KMS-11 (cell line): ENCODE measurements at regions not wholly inside any gene's neighbourhood (a gene's known extent, or its start where the extent isn't known, plus 50 kb on each side); places are given as distances from the start of the nearest gene placed in this dataset.

Source experiments
- H2AFZ ChIP-seq: fragments of 200-600 bp; sonication (generic); 2 replicates; pipeline ENCODE4 v1.6.1; 2016; ENCODE audit warnings: antibody characterized with exemption, mixed run types, low read depth
- H3K27ac ChIP-seq: fragments of 200-600 bp; sonication (generic); 2 replicates; pipeline ENCODE4 v1.6.1; 2016; ENCODE audit warnings: mild to moderate bottlenecking, mixed run types
- H3K27me3 ChIP-seq: fragments of 200-600 bp; sonication (generic); 2 replicates; pipeline ENCODE4 v1.6.1; 2017; ENCODE audit warnings: mild to moderate bottlenecking, low read depth, mixed run types, moderate library complexity; ENCODE audit not compliant: insufficient read depth
- H3K36me3 ChIP-seq: fragments of 200-600 bp; sonication (generic); 2 replicates; pipeline ENCODE4 v1.6.1; 2017; ENCODE audit warnings: mild to moderate bottlenecking, mixed run types; ENCODE audit not compliant: insufficient read depth
- H3K4me1 ChIP-seq: fragments of 200-600 bp; sonication (generic); 2 replicates; pipeline ENCODE4 v1.6.1; 2016; ENCODE audit warnings: mild to moderate bottlenecking, low read depth, mixed run types; ENCODE audit not compliant: poor library complexity, severe bottlenecking
- H3K4me2 ChIP-seq: fragments of 200-600 bp; sonication (generic); 2 replicates; pipeline ENCODE4 v1.7.0; 2016; ENCODE audit warnings: mild to moderate bottlenecking, mixed run types
- H3K4me3 ChIP-seq: fragments of 200-600 bp; sonication (generic); IDR thresholded peaks from 2 replicates; pipeline ENCODE4 v1.6.1; 2017; ENCODE audit warnings: low read depth, low read length, mixed read lengths; ENCODE audit not compliant: insufficient read depth
- H3K79me2 ChIP-seq: fragments of 200-600 bp; sonication (generic); 2 replicates; pipeline ENCODE4 v1.6.1; 2016; ENCODE audit warnings: low read depth, mixed run types; ENCODE audit not compliant: insufficient read depth
- H3K9ac ChIP-seq: fragments of 200-600 bp; sonication (generic); 2 replicates; pipeline ENCODE4 v1.6.1; 2016; ENCODE audit warnings: mild to moderate bottlenecking, mixed run types
- H4K20me1 ChIP-seq: fragments of 200-600 bp; sonication (generic); 2 replicates; pipeline ENCODE4 v1.6.1; 2016; ENCODE audit warnings: mild to moderate bottlenecking, mixed run types; ENCODE audit not compliant: insufficient read depth
- TF ChIP-seq, protein P1 (sequence below): fragments of 200-600 bp; sonication (generic); conservative IDR thresholded peaks from 2 replicates; pipeline ENCODE4 v1.6.1; 2017; ENCODE audit warnings: low read depth, mild to moderate bottlenecking, antibody characterized with exemption, low read length, moderate library complexity, mixed read lengths

DNA sequence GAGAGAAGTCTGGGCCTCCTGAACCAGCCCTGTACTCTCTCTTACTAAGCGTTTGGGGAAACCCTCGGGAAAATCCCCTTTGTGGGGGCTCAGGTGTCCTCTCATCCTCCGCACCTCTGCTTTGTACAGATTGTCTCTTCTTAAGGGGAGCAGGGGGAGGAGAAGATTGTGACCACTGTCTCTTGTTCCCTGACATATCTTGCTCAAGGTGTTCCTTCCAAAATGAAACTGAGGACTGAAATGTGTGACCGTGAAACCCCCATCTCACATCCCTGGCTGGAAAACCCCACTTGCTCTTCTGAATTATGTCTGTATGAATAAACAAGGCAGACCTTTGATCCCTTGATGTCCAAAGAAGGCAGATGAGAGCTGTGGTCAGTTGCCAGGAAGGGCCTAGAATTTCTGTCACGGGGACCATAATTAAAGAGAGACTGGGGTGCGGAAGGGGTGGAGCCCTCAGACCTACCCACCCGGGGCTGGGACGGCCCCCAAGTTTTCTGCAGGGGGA lies 369.8 kb downstream of the AACS start:
- Histone ChIP-seq H3K4me2 (no peak overlapping the region), H3K4me1 (no peaks in the 10 kb centered on the region), H3K9ac (no peak overlapping the region)

DNA sequence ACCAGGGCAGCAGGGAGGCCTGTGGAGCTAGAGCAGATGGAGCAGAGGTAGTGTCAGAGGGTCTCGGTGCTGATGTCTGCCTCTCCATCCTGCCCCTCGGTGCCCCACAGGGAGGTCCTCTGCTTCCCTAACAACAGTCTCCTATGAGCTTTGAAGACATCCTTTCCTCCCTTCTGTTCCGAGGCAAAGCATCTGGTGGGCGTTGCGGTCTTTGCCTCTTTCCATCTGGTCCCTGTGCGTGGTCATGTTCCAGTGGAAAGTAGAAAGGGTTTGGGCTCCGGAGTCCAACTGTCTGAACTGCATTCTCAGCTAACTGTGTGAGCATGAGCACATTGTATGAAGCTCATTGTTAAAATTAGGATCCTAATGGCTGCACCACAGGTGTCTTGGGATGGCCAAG lies 370.6 kb downstream of the AACS start:
- Histone ChIP-seq H3K4me3 (no peak overlapping the region), H3K4me2 (no peak overlapping the region), H3K79me2 (no peaks in the 10 kb centered on the region), H3K27ac (no peak overlapping the region), H3K9ac (no peak overlapping the region), H3K36me3 (no peaks in the 10 kb centered on the region), H4K20me1 (no peaks in the 10 kb centered on the region), H2AFZ (no peak overlapping the region), H3K4me1 (no peaks in the 10 kb centered on the region), H3K27me3 (no peaks in the 10 kb centered on the region)
- TF ChIP-seq, protein P1, sequence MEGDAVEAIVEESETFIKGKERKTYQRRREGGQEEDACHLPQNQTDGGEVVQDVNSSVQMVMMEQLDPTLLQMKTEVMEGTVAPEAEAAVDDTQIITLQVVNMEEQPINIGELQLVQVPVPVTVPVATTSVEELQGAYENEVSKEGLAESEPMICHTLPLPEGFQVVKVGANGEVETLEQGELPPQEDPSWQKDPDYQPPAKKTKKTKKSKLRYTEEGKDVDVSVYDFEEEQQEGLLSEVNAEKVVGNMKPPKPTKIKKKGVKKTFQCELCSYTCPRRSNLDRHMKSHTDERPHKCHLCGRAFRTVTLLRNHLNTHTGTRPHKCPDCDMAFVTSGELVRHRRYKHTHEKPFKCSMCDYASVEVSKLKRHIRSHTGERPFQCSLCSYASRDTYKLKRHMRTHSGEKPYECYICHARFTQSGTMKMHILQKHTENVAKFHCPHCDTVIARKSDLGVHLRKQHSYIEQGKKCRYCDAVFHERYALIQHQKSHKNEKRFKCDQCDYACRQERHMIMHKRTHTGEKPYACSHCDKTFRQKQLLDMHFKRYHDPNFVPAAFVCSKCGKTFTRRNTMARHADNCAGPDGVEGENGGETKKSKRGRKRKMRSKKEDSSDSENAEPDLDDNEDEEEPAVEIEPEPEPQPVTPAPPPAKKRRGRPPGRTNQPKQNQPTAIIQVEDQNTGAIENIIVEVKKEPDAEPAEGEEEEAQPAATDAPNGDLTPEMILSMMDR = no peak

More for the DNA sequence above, 369.8 kb downstream of the AACS start:
- no peaks in the 10 kb centered on the region for H3K27me3 ChIP-seq
- no peak overlapping the region for H3K4me3 ChIP-seq
- TF ChIP-seq, protein P1 = no peak
- no peak overlapping the region for H3K27ac ChIP-seq
- no peaks in the 10 kb centered on the region for H3K36me3 ChIP-seq
- no peaks in the 10 kb centered on the region for H3K79me2 ChIP-seq
- no peak overlapping the region for H2AFZ ChIP-seq
- no peaks in the 10 kb centered on the region for H4K20me1 ChIP-seq

DNA sequence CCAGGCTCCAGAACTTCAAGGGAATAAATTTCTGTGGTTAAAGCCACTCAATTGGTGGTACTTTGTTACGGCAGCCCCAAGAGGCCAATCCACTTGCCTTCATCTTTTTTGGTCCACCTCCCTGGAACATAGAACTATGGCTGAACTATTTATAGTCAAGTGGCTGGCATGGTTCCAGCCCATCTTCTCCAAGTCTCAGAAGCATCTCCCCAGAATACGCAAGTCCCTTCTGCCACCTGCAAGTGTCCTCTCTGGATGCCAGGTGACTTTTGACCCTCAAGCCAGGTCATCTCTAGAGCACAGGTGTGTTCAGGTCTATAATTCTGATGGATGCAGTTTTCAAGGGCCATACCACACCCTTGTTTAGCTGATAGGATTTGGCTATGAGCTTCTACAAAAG lies 371.5 kb downstream of the AACS start:
- no peaks in the 10 kb centered on the region for H3K79me2 ChIP-seq
- H3K36me3 ChIP-seq = no peaks in the 10 kb centered on the region
- no peaks in the 10 kb centered on the region for H3K27me3 ChIP-seq
- H3K4me1 ChIP-seq = no peaks in the 10 kb centered on the region
- H3K4me2 ChIP-seq = no peak overlapping the region
- no peaks in the 10 kb centered on the region for H4K20me1 ChIP-seq
- H3K4me3 ChIP-seq = no peak overlapping the region
- H3K27ac ChIP-seq = no peak overlapping the region
- TF ChIP-seq, protein P1 = no peak
- H2AFZ ChIP-seq = no peak overlapping the region
- H3K9ac ChIP-seq = no peak overlapping the region

DNA sequence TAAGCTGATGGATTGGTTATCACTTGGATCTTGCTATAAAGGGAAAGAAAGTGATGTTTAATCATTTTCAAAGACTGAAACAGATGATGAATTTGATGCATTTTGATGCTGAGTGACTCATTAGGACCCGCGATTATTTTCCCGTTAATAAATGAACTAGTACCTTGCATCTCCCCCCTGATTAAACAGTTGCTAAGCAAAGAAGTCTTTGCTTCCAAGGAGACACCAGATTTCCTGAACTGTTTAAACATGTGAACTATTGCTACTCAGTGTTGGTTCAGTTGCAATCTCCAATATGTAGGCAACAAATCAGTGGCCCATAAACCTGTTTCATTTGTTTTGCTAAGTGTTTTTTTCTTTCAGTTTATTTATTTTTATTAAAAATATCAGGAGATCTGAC lies 375.2 kb downstream of the AACS start:
- Histone ChIP-seq H3K9ac (no peak overlapping the region), H2AFZ (no peak overlapping the region), H4K20me1 (no peaks in the 10 kb centered on the region), H3K27me3 (no peaks in the 10 kb centered on the region), H3K4me1 (no peaks in the 10 kb centered on the region), H3K4me2 (no peak overlapping the region), H3K36me3 (no peaks in the 10 kb centered on the region), H3K79me2 (no peaks in the 10 kb centered on the region), H3K4me3 (no peak overlapping the region), H3K27ac (no peak overlapping the region)
- TF ChIP-seq, protein P1 = no peak
